Liver (tissue), 7 donors: ENCODE measurements at regions not wholly inside any gene's neighbourhood (a gene's known extent, or its start where the extent isn't known, plus 50 kb on each side); places are given as distances from the start of the nearest gene placed in this dataset.
"Not testable (repeated sequence)": the region's sequence is repeated elsewhere in the genome, so short reads cannot be mapped to it uniquely, and the experiment has no call there.

Source experiments
- DNase-seq: peaks from one replicate; pipeline ENCODE4 v3.0.0-alpha.2; 2017; ENCODE audit warnings: low spot score
- H3K27ac ChIP-seq, 2 donors: one replicate each; pipeline ENCODE4 v1.7.0; 2013; ENCODE audit warnings: inconsistent platforms in 2 of 2, low read length in 2 of 2, control low read depth in 1 of 2, low read depth in 1 of 2, mild to moderate bottlenecking in 1 of 2
- H3K27me3 ChIP-seq, 4 donors: one replicate each; pipeline versions ENCODE4 v1.6.1 to v1.7.0; 2013; ENCODE audit warnings: low read length in 3 of 4, inconsistent platforms in 1 of 4, mild to moderate bottlenecking in 1 of 4, moderate library complexity in 1 of 4; ENCODE audit not compliant: control insufficient read depth in 4 of 4, insufficient read depth in 4 of 4
- H3K36me3 ChIP-seq, 4 donors: one replicate each; pipeline versions ENCODE4 v1.6.1 to v1.7.0; 2013; ENCODE audit warnings: low read length in 3 of 4, mild to moderate bottlenecking in 3 of 4, low read depth in 1 of 4, moderate library complexity in 1 of 4; ENCODE audit not compliant: control insufficient read depth in 4 of 4, insufficient read depth in 3 of 4
- H3K4me1 ChIP-seq, 4 donors: one replicate each; pipeline versions ENCODE4 v1.6.1 to v1.7.0; 2013; ENCODE audit warnings: low read length in 3 of 4, mild to moderate bottlenecking in 3 of 4, moderate library complexity in 1 of 4; ENCODE audit not compliant: control insufficient read depth in 4 of 4, insufficient read depth in 4 of 4
- H3K4me3 ChIP-seq, 3 donors: one replicate each; pipeline versions ENCODE4 v1.6.1 to v1.7.0; 2013; ENCODE audit warnings: low read length in 3 of 3, control low read depth in 1 of 3, low read depth in 1 of 3, mild to moderate bottlenecking in 1 of 3
- H3K9ac ChIP-seq, 2 donors: one replicate each; pipeline ENCODE4 v1.7.0; 2013; ENCODE audit warnings: low read length in 2 of 2, mild to moderate bottlenecking in 2 of 2, moderate library complexity in 2 of 2, control low read depth in 1 of 2, low read depth in 1 of 2
- H3K9me3 ChIP-seq, 4 donors: one replicate each; pipeline versions ENCODE4 v1.6.1 to v1.7.0; 2013; ENCODE audit warnings: low read length in 3 of 4; ENCODE audit not compliant: control insufficient read depth in 4 of 4
- HNF4A ChIP-seq, 2 donors: conservative IDR thresholded peaks; 2 replicates each; pipeline ENCODE4 v1.6.1; 2016; ENCODE audit warnings: antibody characterized with exemption in 2 of 2, mild to moderate bottlenecking in 2 of 2
- WGBS: extraction: QIAGEN DNeasy Blood & Tissue Kit; methylation state at CpG from one replicate; pipeline ENCODE4 v1.1.7; 2013; 5-methylcytosine and 5-hydroxymethylcytosine counted together
- donor health status: healthy.
- donor health status: healthy.
- donor health status: healthy.
- donor health status: healthy.

DNA sequence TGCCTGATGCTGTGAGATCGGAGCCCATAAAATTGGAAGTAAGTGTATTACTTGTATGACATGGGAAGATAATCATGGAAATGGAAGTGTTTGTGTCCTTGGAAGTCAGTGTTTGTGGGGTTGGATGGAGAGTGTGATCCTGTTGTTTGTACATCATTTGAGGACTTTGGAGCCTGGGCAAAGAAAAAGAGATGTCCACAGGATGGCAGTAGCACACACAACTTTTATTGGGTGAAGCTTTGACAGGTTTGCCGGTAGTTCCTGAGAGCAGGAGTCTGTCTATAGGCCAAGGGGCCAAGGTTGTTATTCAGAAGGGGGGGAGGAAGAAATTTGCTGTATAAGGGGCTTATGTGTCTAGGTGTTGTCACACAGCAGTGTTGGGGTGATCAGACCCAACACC lies 533.3 kb downstream of the RPIA start:
- not testable (repeated sequence) for H3K4me3 ChIP-seq, H3K36me3 ChIP-seq, H3K9ac ChIP-seq, H3K9me3 ChIP-seq, H3K27ac ChIP-seq, H3K4me1 ChIP-seq, H3K27me3 ChIP-seq, DNase-seq
- peak in 1 of 2 donors; percentile 18 for TF ChIP-seq HNF4A (conservative IDR thresholded peaks at IDR 0.05)
- WGBS = 60% methylated on average over 2 of the region's 2 CpGs

DNA sequence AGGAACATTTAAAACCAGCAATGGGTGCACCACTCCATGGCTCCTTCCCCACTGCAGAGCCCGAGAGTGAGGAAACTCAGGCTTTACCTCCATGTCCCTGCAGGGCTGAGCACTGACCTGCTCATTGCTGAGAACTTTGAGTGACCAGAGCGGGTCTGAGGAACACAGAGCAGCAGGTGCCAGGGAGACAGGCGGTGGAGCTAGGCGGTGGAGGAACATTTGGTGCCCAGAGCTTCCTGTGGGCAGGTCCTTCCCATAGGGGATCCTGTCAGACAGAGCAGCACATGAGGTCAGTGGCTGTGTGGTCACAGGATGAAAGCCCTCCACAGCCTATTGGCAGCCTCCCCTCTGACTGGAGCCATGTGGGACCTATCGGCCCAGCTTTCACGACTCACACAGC lies 538.5 kb downstream of the RPIA start:
- not testable (repeated sequence) for H3K4me3 ChIP-seq, H3K27me3 ChIP-seq, H3K4me1 ChIP-seq, H3K9me3 ChIP-seq, H3K36me3 ChIP-seq, H3K9ac ChIP-seq, DNase-seq, H3K27ac ChIP-seq
- 93% methylated on average over 4 of the region's 6 CpGs for WGBS

DNA sequence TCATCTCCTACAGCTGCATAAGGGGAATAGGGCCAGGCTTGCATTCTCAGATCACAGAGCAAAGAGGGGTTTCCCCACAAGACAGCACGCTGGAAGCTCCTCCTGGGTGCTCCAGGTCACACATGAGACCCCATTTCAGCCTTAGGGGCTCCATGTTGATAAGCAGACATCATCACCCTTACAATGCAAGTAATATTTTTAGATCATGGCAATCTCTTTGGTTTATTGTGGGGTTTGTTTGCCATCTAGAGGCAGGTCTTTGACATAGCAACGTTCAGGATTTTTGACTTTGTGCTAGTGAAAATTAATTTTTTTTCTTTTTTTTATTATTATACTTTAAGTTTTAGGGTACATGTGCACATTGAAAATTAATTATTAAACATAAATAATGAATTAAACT lies 539.8 kb downstream of the RPIA start:
- not testable (repeated sequence) for H3K4me1 ChIP-seq, H3K4me3 ChIP-seq, H3K9me3 ChIP-seq, DNase-seq, H3K36me3 ChIP-seq, H3K27me3 ChIP-seq, H3K9ac ChIP-seq, H3K27ac ChIP-seq
- 0% methylated on average over 1 of the region's 2 CpGs for WGBS

DNA sequence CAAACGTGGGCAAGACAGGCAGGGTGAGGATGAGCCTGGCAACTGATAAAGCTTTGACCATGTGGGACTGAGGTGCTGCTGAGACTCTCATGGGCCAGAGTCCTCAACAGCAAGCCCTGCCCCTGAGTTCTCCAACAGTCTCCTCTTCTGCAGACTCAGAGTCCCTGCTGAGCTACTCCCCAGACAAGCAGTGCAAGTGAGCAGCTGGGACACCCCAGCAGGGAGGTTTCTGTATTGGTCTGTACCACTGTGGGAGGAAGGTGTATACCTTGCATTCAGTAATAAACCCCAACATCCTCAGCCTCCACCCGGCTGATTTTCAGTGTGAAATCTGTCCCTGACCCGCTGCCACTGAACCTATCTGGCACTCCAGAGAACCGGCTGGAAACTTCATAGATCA lies 542.5 kb downstream of the RPIA start:
- not testable (repeated sequence) for H3K9me3 ChIP-seq, H3K27ac ChIP-seq, H3K27me3 ChIP-seq, H3K4me3 ChIP-seq, H3K4me1 ChIP-seq, DNase-seq, H3K36me3 ChIP-seq, H3K9ac ChIP-seq
- WGBS = 51% methylated on average over 3 of the region's 4 CpGs

DNA sequence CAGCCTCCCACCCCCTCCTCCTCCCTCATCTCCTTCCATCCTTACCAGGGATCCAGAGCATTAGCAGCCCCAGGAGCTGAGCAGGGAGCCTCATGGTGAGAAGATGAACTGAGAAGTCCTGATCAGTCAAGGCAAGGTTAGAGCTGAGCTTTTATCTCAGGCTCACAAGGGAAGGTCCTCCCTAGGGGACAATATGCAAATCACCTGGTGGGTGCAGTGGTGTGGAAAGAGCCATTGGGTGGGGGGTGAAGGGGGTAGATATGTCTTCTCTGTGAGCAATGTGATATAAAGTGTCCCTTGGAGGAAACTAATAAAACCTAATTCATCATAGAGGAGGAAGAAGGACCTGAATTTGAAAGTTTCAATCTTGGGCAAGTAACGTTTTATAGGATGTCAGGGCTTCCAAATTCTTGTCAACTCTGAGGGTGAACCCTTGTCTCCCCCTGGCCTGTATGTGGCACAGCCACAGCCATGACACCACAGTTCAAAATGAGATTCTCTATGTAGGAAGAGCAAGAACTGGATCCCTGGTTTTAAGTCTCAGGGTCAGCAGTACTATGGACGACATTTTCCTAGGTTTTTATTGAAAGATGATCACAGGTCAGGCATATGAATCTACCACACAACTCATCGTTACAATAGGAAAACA lies 543.5 kb downstream of the RPIA start:
- H3K27ac ChIP-seq, H3K9ac ChIP-seq, DNase-seq, H3K4me3 ChIP-seq, H3K36me3 ChIP-seq, H3K4me1 ChIP-seq, H3K27me3 ChIP-seq, H3K9me3 ChIP-seq: not testable (repeated sequence)
- WGBS = 42% methylated on average over 1 of the region's 3 CpGs

DNA sequence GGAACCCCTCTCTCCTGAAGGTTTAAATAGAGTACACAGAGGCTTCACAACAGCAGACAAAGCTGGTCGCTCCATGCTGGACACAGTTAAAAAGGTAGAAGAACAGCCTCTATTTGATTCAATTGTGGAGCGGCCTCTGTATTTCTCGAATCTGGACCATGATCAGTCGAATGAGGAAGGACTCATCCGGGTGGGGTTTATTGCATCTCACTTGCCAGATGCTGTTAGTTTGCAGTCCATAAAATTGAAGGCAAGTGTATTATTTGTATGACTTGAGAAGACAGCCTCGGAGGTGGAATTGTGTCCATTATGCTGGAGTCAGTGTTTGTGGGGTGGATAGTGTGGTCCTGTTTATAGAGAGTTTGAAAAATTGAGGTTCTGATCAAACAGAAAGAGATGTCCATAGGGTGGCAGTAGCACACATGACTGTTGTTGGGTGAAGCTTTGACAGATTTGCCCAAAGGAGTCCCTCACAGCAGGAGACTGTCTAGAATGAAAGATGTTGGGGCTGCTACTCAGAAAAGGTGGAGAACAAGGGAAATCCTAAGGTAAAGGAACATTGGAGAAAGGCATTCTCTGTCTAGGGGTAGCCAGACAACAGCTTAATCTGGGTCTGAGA lies 545.5 kb downstream of the RPIA start:
- H3K27ac ChIP-seq, H3K36me3 ChIP-seq, H3K9me3 ChIP-seq, H3K9ac ChIP-seq, H3K27me3 ChIP-seq, H3K4me1 ChIP-seq, DNase-seq, H3K4me3 ChIP-seq: not testable (repeated sequence)
- WGBS = no CpG with 5 or more reads among the region's 6 CpGs

DNA sequence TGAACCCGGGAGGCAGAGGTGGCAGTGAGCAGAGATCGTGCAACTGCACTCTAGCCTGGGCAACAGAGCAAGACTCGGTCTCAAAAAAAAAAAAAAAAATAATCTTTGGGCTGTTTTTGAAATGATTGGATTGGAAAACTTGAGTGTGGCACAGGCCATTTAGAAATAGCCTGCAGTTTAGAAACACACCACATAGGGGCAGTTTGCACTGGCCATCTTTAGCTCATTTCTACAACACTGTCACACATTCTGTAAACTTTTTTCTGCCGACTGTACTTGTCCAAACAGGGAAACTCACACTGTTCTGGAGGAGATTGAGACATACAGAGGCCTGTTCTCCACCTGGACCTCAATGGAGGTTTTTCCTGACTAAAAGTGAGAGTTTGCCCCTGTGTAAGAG lies 546.3 kb downstream of the RPIA start:
- not testable (repeated sequence) for H3K27me3 ChIP-seq, H3K36me3 ChIP-seq, H3K27ac ChIP-seq, DNase-seq, H3K4me1 ChIP-seq, H3K9ac ChIP-seq, H3K4me3 ChIP-seq, H3K9me3 ChIP-seq
- no CpG with 5 or more reads among the region's 4 CpGs for WGBS

DNA sequence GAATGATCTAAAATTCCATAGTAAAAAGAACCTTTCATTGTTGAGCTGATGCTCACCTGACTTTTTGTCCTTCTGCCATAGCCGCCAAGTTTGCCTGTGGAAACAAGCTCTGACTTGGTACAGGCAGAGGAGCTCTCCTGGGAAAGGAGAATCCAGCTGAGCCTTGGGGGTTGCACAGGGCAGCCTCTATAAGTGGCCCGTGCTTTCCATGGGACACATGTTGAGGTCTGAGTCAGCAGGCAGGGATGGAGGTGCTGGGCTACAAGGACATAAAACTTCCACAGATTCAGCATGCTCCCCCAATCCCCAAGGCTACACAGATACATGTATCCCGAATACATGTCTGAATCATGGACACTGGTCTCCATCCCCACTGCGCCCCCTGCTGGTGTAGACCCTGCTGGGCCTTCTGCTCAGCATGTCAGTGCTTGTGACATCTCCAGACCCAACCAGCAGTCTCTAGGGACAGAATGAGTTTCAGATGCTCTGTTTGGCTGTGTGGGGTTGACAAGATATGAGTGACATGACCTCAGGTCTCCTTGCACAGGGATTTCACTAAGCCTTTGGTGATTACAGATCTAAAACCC lies 551.7 kb downstream of the RPIA start:
- not testable (repeated sequence) for H3K9me3 ChIP-seq, DNase-seq, H3K27ac ChIP-seq, H3K27me3 ChIP-seq, H3K9ac ChIP-seq, H3K4me1 ChIP-seq, H3K36me3 ChIP-seq, H3K4me3 ChIP-seq
- WGBS = 47% methylated on average over 4 of the region's 4 CpGs
